GM13976 (cell line): ENCODE measurements at regions not wholly inside any gene's neighbourhood (a gene's known extent, or its start where the extent isn't known, plus 50 kb on each side); places are given as distances from the start of the nearest gene placed in this dataset.

Source experiments
- DNase-seq: peaks from one replicate; pipeline ENCODE4 v3.0.0; 2012; ENCODE audit warnings: low spot score
- in situ Hi-C: fragments of 300-500 bp; cut with MboI; formaldehyde crosslinking; loops from one replicate; pipeline ENCODE4 v1.12.0; 2022; ENCODE audit warnings: low sequenced_read_pairs, mixed read lengths, inconsistent platforms; ENCODE audit not compliant: unreplicated experiment
- TF ChIP-seq, protein P1 (sequence below): IDR thresholded peaks from 2 replicates; pipeline ENCODE4 v1.5.1; 2012; ENCODE audit warnings: borderline replicate concordance, mild to moderate bottlenecking; ENCODE audit not compliant: insufficient read depth; ENCODE audit errors: extremely low read depth, missing control alignments, control extremely low read depth

DNA sequence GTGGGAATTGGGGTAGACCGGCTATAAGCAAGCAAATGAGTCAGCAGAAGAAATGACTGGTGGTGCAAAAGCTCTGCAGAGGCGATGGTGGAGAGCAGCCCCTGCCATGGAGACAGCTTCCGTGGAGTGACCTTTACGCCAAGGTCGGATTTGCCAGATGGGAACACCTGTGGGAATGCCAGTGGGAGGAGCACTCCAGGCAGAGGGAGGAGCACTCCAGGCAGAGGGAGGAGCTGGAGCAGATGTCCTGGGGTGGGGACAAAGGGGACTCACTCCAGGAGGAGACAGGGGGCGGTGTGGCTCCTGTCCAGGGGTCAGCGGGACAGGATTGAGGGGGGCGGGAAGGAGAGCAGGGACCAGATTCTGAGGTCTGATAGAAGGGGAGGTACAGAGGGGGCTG lies 258.8 kb upstream of the CTBP2 start:
- DNase-seq, result no peak
- TF ChIP-seq, protein P1, sequence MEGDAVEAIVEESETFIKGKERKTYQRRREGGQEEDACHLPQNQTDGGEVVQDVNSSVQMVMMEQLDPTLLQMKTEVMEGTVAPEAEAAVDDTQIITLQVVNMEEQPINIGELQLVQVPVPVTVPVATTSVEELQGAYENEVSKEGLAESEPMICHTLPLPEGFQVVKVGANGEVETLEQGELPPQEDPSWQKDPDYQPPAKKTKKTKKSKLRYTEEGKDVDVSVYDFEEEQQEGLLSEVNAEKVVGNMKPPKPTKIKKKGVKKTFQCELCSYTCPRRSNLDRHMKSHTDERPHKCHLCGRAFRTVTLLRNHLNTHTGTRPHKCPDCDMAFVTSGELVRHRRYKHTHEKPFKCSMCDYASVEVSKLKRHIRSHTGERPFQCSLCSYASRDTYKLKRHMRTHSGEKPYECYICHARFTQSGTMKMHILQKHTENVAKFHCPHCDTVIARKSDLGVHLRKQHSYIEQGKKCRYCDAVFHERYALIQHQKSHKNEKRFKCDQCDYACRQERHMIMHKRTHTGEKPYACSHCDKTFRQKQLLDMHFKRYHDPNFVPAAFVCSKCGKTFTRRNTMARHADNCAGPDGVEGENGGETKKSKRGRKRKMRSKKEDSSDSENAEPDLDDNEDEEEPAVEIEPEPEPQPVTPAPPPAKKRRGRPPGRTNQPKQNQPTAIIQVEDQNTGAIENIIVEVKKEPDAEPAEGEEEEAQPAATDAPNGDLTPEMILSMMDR, result no peak
- in situ Hi-C loops, result no loop called here

DNA sequence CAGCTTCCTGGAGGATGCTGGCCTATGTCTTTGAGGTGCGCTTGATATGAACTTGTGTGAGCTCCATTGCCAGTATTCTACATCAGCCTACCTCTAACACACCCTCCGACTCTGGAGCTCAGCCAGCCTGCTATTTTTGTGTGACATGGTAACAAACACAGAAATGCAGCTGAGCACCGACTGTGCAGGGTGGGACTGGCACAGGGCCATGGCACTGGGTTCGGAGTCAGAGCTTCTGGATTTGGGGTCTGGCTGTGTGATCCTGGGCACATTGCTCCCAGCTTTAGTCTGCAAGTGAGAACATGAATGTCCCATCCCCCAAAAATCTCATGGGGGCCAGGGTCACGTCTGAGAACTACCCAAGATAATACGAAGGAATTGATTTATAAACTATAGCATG lies 257.2 kb upstream of the CTBP2 start:
- TF ChIP-seq, protein P1, result no peak
- no peak for DNase-seq
- in situ Hi-C loops, result no loop called here

DNA sequence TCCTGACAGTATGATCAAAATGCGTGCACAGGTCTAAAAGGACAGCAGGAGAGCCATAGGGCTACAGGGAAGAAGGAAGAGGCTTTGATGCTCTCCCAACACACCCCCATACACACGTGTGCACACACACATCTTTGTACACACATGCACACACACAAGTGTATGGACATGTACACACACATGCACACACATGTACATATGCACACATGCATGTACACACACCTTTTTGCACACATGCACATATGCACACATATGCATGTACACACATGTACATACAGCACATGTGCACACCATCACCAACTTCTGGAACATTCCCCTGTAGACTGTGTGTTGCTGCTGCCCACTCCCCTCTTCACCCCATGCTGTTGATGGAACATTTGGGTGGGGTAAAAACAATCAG lies 255.6 kb upstream of the CTBP2 start:
- in situ Hi-C loops, result no loop called here
- no peak for DNase-seq
- TF ChIP-seq, protein P1, result no peak

DNA sequence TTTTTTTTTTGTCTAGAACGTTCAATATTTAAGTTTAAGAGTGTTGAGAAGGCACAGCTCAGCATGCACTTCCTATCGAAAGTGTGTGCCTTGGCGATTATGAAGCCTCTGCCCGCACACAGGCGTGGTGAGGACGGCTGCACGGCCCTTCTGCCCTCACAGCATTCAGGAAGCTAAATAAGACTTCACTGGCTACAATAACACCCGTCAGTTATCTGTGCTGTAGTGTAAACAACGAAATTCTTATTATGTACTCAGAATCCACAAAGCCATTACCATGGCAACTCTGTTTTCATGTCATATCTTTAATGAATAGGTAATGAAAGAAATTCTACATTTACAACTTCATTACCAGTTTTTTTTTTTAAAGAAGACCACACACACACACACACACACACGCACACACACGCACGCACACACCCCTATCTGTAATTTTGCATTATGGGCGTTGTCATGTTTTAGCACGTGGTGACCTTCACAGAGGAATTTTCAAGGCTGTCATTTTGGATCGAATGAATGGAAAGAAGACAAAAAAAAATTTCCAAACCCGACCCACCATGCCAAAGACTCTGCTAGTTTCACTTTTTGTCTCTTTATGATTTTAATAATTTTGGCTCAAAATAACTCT lies 254.8 kb upstream of the CTBP2 start:
- DNase-seq, result no peak

DNA sequence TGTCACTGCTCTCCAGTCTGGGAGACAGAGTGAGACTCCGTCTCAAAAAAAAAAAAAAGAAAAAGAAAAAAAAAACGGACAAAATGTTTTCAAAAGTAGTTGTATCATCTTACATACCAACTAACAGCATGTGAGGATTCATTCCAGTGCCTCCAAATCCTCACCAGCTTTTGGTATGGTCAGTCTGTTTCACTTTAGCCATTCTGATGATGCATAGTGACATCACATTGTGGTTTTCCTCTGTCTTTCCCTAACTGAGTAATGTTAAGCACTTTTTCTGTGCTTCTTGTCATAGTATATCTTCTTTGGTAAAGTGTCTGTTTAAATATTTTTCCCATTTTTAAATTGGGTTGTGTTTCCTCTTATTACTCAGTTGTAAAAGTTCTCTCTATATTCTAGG lies 251.4 kb upstream of the CTBP2 start:
- DNase-seq, result no peak
- TF ChIP-seq, protein P1, result no peak
- in situ Hi-C loops, result no loop called here

More for the DNA sequence above, 254.8 kb upstream of the CTBP2 start:
- TF ChIP-seq, protein P1, result no peak
- in situ Hi-C loops, result no loop called here

DNA sequence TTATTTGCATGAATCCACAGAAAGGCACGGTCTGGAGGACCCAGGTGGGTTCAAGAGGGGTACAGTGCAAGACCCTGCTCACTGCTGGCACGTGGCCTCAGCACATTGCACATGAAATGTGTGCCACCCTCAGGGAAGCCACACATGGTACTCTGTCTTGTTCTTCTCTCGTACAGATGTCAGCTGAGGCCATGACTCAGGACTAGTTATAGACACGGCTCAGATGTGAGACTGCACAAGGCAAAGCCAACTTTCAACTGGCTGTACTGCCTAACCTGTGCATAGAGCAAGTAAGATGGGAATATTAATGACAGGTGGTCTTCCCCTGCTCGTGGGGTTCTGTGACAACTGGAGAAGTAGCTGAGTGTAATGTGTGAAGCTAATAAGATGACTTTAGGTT lies 249.4 kb upstream of the CTBP2 start:
- DNase-seq, result no peak
- TF ChIP-seq, protein P1, result no peak
- in situ Hi-C loops, result no loop called here
